Activated CD4-positive, alpha-beta T cell treated with anti-CD3 and anti-CD28 coated beads for 36 hours (primary cell): ENCODE measurements at regions not wholly inside any gene's neighbourhood (a gene's known extent, or its start where the extent isn't known, plus 50 kb on each side); places are given as distances from the start of the nearest gene placed in this dataset.

Experiments used
- ATAC-seq: fragments of 200-7000 bp; cut with Tn5 transposase; one replicate; pipeline ENCODE4 v1.10.0; 2021; ENCODE audit warnings: mild to moderate bottlenecking, moderate library complexity
- CTCF ChIA-PET: fragments of 350-600 bp; sonication (Branson Sonifier 250); formaldehyde crosslinking; loops from one replicate; lab custom pipeline; 2021; ENCODE audit warnings: antibody characterized with exemption; lab: Charles Lee
- POLR2A ChIA-PET: fragments of 350-600 bp; sonication (Branson Sonifier 250); formaldehyde crosslinking; loops from one replicate; lab custom pipeline; 2021; ENCODE audit warnings: antibody characterized with exemption, inconsistent platforms; lab: Charles Lee
- DNase-seq: peaks from one replicate; pipeline ENCODE4 v3.0.0-alpha.2; 2020
- H3K27ac Mint-ChIP-seq: one replicate; pipeline ENCODE4 v1.8.0; 2021; ENCODE audit warnings: mixed read lengths
- H3K27me3 Mint-ChIP-seq: one replicate; pipeline ENCODE4 v1.8.0; 2021; ENCODE audit warnings: mixed read lengths
- H3K36me3 Mint-ChIP-seq: one replicate; pipeline ENCODE4 v1.8.0; 2021; ENCODE audit warnings: low read depth, mixed read lengths
- H3K4me1 Mint-ChIP-seq: one replicate; pipeline ENCODE4 v1.8.0; 2021; ENCODE audit warnings: mixed read lengths
- H3K4me3 Mint-ChIP-seq: one replicate; pipeline ENCODE4 v1.8.0; 2021; ENCODE audit warnings: mild to moderate bottlenecking, moderate library complexity, mixed read lengths
- H3K9me3 Mint-ChIP-seq: one replicate; pipeline ENCODE4 v1.8.0; 2021; ENCODE audit warnings: low read depth, mixed read lengths
- intact Hi-C, 2 experiments: fragments of 100-400 bp; cut with DNase I in 1 of 2; cut with micrococcal nuclease in 1 of 2; formaldehyde crosslinking; loops; one replicate each; pipeline versions ENCODE4 v1.14.2 to v1.15.1; 2022 to 2024; cut with DNase I, micrococcal nuclease

DNA sequence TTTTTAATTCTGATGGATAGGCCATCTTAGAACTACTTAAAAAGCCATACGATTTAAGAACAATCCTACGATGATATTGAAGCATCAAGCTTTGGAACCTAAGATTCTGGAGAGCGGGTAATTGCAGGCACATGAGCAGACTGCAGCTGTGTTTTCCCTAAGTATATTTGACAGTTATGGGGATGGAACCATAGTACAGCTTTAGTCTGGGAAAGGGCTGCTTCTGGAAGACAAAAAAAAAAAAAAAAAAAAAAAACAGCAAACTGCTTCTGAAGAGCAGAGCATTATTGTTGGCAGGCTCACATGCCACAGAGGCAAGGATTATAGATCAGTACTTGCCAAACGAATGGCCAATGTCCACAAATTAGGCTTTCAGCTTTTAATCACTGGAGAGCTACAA is 1618.7 kb downstream of the AMY1C start:
- ATAC-seq = no peak
- intact Hi-C loops = no loop called here

DNA sequence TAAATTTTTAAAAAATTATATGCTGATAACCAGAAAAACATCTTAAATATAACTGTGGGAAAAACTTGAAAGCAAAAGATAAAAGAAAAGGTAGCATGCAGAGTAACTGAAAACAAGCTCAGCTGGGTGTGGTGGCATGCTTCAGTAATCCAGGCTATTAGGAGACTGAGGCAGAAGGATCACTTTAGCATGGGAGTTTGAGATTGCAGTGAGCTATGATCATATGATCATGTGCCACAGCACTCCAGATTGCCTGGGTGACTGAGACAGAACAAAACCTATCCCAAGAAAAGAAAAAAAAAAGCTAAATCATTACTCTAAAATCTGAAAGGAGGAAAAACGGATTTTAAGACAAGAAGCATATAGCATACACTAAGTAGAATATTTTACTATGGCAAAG is 1624.0 kb downstream of the AMY1C start:
- no peak overlapping the region for H3K4me3 Mint-ChIP-seq
- no peaks in the 10 kb centered on the region for H3K27me3 Mint-ChIP-seq
- CTCF ChIA-PET = no interaction called here
- H3K4me1 Mint-ChIP-seq = no peaks in the 10 kb centered on the region
- DNase-seq (no peak), ATAC-seq (no peak)
- H3K9me3 Mint-ChIP-seq = peaks cover 7% of the 10 kb centered on the region
- intact Hi-C loops = no loop called here
- no peaks in the 10 kb centered on the region for H3K36me3 Mint-ChIP-seq
- POLR2A ChIA-PET = no interaction called here
- no peak overlapping the region for H3K27ac Mint-ChIP-seq

More for the DNA sequence above, 1618.7 kb downstream of the AMY1C start:
- H3K27me3 Mint-ChIP-seq = no peaks in the 10 kb centered on the region
- no peaks in the 10 kb centered on the region for H3K36me3 Mint-ChIP-seq
- H3K27ac Mint-ChIP-seq = no peak overlapping the region
- ChIA-PET CTCF (interaction anchor here (1.5 kb wide), 1 partner anchor 11 kb away, joined by 3 read pairs; no protein-coding TSS in a partner anchor), POLR2A (no interaction called here)
- no peak for DNase-seq
- H3K9me3 Mint-ChIP-seq = peaks cover 4% of the 10 kb centered on the region
- H3K4me3 Mint-ChIP-seq = no peak overlapping the region
- no peaks in the 10 kb centered on the region for H3K4me1 Mint-ChIP-seq

DNA sequence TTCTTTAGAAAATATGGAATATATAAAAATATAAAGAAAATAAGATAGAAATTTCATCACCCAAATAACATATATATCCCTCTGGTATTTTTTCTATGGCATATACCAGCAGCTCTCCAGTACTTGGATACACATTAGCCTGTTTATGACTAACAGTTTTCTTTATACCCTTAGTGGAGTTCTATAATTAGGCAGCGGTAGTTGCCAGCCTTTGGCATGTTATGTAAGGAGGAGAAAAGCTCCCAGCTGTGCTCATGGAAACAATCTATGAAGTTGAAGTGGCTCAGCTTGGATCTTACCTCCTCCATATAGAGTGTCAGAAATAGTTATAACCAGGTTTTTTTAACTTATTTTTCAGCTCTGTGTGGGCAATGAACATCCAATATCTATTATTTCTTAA is 1636.8 kb downstream of the AMY1C start:
- no peaks in the 10 kb centered on the region for H3K36me3 Mint-ChIP-seq
- peaks cover 24% of the 10 kb centered on the region for H3K9me3 Mint-ChIP-seq
- intact Hi-C loops = no loop called here
- no peak for ATAC-seq
- no peak overlapping the region for H3K27ac Mint-ChIP-seq
- ChIA-PET POLR2A (no interaction called here), CTCF (no interaction called here)
- no peaks in the 10 kb centered on the region for H3K27me3 Mint-ChIP-seq
- H3K4me3 Mint-ChIP-seq = no peak overlapping the region
- H3K4me1 Mint-ChIP-seq = no peaks in the 10 kb centered on the region
- DNase-seq = no peak

DNA sequence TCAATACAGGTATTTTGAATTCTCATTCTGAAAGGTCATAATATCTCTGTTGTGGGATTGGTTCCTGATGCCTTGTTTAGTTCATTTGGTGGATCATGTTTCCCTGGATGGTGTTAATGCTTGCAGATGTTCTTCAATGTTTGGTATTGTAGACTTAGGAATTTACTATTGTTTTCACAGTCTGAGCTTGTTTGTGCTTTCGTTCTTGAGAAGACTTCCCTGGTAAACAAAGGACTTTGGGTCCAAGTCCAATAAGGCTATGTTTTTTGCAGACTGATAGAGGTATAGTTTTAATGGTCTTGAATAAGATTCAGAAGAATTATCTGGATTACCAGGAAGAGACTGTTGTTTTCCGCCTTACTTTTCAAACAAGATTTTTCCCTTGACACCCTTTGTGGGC is 1646.3 kb downstream of the AMY1C start:
- peaks cover 24% of the 10 kb centered on the region for H3K9me3 Mint-ChIP-seq
- CTCF ChIA-PET = interaction anchor here (0.7 kb wide), 1 partner anchor 1164 kb away, joined by 3 read pairs; no protein-coding TSS in a partner anchor
- no peak overlapping the region for H3K27ac Mint-ChIP-seq
- DNase-seq (no peak), ATAC-seq (no peak)
- no peaks in the 10 kb centered on the region for H3K4me1 Mint-ChIP-seq
- intact Hi-C loops = no loop called here
- no peaks in the 10 kb centered on the region for H3K27me3 Mint-ChIP-seq
- no peak overlapping the region for H3K4me3 Mint-ChIP-seq
- H3K36me3 Mint-ChIP-seq = no peaks in the 10 kb centered on the region
- POLR2A ChIA-PET = no interaction called here

DNA sequence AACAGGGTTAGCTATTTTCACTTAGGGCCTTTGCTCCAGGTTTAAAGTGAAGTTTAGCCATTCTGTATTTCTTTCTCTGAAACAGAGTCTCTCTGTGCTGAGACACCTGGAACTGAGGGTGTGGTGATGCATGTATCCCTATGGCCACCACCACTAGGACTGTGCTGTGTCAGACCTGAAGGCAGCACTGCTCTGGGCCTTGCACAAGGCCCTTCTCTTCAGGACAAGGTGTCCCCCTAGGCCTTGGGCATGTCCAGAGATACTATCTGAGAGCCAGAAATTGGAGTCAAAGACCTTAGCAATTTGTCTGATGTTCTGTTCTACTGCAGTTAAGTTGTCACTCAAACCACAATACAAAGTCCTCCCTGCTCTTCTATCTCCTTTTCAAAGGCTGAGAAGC is 1649.2 kb downstream of the AMY1C start:
- ChIA-PET CTCF (no interaction called here), POLR2A (no interaction called here)
- no peaks in the 10 kb centered on the region for H3K27me3 Mint-ChIP-seq
- no peak overlapping the region for H3K27ac Mint-ChIP-seq
- peaks cover 16% of the 10 kb centered on the region for H3K9me3 Mint-ChIP-seq
- no peak overlapping the region for H3K4me3 Mint-ChIP-seq
- H3K4me1 Mint-ChIP-seq = no peaks in the 10 kb centered on the region
- intact Hi-C loops = no loop called here
- no peak for ATAC-seq
- no peaks in the 10 kb centered on the region for H3K36me3 Mint-ChIP-seq
- DNase-seq = no peak

DNA sequence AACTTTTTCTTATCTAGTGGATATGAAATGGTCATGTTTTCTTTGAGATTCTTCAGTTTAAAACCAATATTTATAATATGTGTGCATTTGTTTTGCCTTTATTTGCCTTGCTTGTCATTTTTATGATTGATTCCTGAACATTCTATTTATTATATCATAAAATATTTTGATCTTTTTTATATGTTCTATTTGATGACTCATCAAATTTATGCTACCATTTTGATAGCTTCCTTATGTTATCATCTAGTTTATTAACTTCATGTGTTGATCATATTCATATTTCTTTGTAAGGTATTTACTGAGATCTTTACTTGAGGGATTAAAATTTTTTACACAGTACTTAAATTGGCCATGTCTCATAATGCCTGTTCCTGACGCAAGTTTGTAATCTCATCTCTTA is 1650.0 kb downstream of the AMY1C start:
- H3K27ac Mint-ChIP-seq = no peak overlapping the region
- H3K4me1 Mint-ChIP-seq = no peaks in the 10 kb centered on the region
- POLR2A ChIA-PET = no interaction called here
- no peak overlapping the region for H3K4me3 Mint-ChIP-seq
- H3K36me3 Mint-ChIP-seq = no peaks in the 10 kb centered on the region
- peaks cover 12% of the 10 kb centered on the region for H3K9me3 Mint-ChIP-seq
- no peaks in the 10 kb centered on the region for H3K27me3 Mint-ChIP-seq
- CTCF ChIA-PET = no interaction called here
- intact Hi-C loops = no loop called here
- DNase-seq (no peak), ATAC-seq (no peak)

DNA sequence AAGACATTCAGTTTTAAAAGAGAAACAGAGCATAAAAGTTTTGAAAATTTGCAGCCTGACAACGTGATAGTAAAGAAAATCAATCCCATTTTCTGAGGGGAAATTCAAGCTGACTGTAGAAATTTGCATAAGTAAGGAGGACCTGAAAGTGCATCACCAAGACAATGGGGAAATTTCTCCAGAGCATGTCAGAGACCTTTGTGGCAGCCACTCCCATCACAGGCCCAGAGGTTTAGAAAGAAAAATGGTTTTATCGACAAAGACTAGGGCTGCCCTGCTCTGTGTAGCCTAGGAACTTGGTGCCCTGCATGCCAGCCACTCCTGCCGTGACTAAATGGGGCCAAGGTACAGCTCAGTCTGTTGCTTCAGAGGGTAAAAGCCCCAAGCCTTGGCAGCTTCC is 1640.2 kb upstream of the PRMT6 start:
- no peak for ATAC-seq
- no peak overlapping the region for H3K4me3 Mint-ChIP-seq
- H3K9me3 Mint-ChIP-seq = peaks cover 18% of the 10 kb centered on the region
- intact Hi-C loops = no loop called here
- H3K27ac Mint-ChIP-seq = no peak overlapping the region
- no peaks in the 10 kb centered on the region for H3K4me1 Mint-ChIP-seq
- DNase-seq = no peak
- no peaks in the 10 kb centered on the region for H3K27me3 Mint-ChIP-seq
- ChIA-PET CTCF (no interaction called here), POLR2A (no interaction called here)
- H3K36me3 Mint-ChIP-seq = no peaks in the 10 kb centered on the region

DNA sequence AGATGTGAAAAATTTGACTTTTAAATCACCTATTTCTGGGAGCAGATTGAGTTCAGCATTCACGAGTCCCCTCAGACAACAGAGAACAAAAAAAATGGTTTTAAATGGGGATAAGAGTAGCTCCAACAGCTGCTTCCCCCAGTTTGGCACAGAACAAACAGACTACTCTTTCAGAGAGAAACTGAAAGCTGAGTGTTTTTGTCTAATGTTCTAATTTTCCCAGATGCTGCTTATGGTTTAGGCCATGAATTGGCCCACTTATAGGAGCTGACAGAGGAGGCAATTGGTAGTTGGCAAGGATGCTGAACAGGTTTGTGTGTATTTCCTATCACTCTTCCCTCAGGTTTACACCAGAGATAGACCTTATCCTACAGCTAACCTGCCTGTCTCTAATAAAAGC is 1637.4 kb upstream of the PRMT6 start:
- no peaks in the 10 kb centered on the region for H3K27me3 Mint-ChIP-seq
- no peaks in the 10 kb centered on the region for H3K36me3 Mint-ChIP-seq
- CTCF ChIA-PET = no interaction called here
- no peak overlapping the region for H3K27ac Mint-ChIP-seq
- no peak overlapping the region for H3K4me3 Mint-ChIP-seq
- peaks cover 13% of the 10 kb centered on the region for H3K9me3 Mint-ChIP-seq
- DNase-seq (no peak), ATAC-seq (no peak)
- POLR2A ChIA-PET = no interaction called here
- intact Hi-C loops = no loop called here
- no peaks in the 10 kb centered on the region for H3K4me1 Mint-ChIP-seq

DNA sequence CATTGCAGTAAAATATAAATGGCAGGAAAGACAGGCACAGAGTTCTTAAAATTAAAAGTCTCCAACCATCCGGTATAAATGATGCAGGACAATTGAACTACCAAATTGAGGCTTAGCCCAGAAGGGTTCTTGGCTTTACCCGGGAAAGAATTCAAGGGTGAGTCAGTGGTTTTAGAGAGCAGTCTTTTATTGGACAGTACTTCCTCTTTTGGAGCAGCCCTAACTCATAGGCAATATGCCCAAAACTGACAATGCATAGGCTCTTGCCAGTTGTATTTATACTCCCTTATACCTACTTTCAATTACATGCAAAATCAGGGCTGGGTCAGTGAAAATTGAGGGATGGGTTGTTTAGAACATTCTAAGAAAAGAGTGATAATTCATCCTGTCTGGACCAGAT is 1628.9 kb upstream of the PRMT6 start:
- ATAC-seq = no peak
- intact Hi-C loops = no loop called here
- ChIA-PET CTCF (no interaction called here), POLR2A (no interaction called here)
- no peak for DNase-seq
- Mint-ChIP-seq H3K4me3 (no peak overlapping the region), H3K27me3 (no peaks in the 10 kb centered on the region), H3K9me3 (no peaks in the 10 kb centered on the region), H3K36me3 (no peaks in the 10 kb centered on the region), H3K4me1 (no peaks in the 10 kb centered on the region), H3K27ac (no peak overlapping the region)

DNA sequence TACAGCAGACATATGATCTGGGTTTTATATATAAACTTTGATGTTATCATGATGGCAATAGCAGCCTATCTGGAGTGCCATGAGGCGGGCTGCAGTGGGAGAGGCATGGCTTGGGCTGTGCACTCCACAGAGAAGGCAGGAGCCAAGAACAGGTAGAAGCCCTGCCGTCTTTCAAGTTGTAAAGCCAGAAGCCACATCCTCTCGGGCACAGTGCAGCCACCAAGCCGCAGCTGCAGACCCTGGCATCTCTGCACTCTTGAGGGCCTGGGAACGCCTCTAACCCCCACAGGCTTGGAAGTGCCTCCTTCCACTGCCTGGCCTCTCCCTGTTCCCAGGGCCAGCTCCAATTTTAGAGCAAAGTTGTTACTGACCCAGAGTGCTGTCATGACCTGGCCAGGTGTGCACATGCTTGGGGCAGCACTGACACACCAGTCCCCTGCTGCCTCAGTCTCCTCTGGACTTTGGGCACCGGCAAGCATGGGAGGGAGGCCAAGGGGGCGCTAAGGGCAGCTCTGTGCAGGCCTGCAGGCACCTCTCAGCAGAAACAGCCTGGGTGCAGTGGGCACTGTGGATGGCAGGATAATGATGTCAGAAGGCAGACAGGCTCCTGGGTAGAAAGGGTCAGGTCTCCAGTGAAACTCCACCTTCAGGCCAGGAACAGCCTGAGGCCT is 1619.8 kb upstream of the PRMT6 start:
- H3K9me3 Mint-ChIP-seq = peaks cover 9% of the 10 kb centered on the region
- DNase-seq (no peak), ATAC-seq (no peak)
- no peaks in the 10 kb centered on the region for H3K36me3 Mint-ChIP-seq
- no peak overlapping the region for H3K4me3 Mint-ChIP-seq
- no peak overlapping the region for H3K27ac Mint-ChIP-seq
- no peaks in the 10 kb centered on the region for H3K27me3 Mint-ChIP-seq
- intact Hi-C loops = no loop called here
- ChIA-PET CTCF (no interaction called here), POLR2A (no interaction called here)
- H3K4me1 Mint-ChIP-seq = no peaks in the 10 kb centered on the region

DNA sequence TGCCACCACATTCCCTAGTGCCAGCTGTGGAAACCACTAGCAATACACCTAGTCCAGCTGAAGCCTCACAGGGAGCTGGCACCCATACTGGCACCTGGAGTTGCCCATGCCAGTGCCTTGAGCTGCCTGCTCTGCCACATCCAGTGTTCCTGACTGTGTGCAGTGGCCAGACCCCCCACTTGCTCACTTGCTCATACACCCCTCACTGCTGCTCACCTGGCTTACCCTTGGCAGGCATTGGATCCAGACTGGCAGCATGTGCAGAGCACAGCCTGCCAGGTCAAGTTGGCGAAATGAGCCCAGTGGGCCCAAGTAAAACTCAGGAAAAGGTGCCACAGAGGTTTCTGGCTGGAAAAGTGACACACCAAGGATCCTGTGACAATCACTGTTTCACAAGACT is 1618.6 kb upstream of the PRMT6 start:
- POLR2A ChIA-PET = no interaction called here
- DNase-seq = no peak
- no peaks in the 10 kb centered on the region for H3K4me1 Mint-ChIP-seq

DNA sequence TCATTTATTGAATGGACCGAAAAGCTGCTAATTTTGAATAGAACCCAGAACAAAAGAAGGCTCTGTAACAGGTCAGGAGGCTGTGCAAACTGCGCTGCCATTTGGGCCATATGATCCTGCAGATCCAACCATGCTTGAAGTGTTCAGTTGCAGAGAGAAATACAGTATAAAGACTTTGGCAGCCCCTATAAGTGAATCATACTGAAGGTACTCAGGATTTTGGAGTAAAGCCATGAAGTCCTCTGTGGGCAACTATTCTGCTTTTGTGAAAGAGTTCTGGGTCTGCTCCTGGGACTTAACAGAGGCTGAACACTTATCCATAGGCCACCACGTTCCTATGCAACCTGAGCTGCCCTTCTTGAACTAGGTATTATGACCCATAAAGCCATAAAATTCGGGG is 1613.6 kb upstream of the PRMT6 start:
- H3K4me1 Mint-ChIP-seq = no peaks in the 10 kb centered on the region
- POLR2A ChIA-PET = no interaction called here
- H3K27ac Mint-ChIP-seq = no peak overlapping the region
- H3K27me3 Mint-ChIP-seq = no peaks in the 10 kb centered on the region
- DNase-seq = no peak
- intact Hi-C loops = no loop called here
- H3K4me3 Mint-ChIP-seq = no peak overlapping the region
- ATAC-seq = no peak
- H3K36me3 Mint-ChIP-seq = no peaks in the 10 kb centered on the region
- H3K9me3 Mint-ChIP-seq = peaks cover 27% of the 10 kb centered on the region
- CTCF ChIA-PET = no interaction called here

More for the DNA sequence above, 1618.6 kb upstream of the PRMT6 start:
- Mint-ChIP-seq H3K27me3 (no peaks in the 10 kb centered on the region), H3K9me3 (peaks cover 9% of the 10 kb centered on the region), H3K27ac (no peak overlapping the region), H3K4me3 (no peak overlapping the region), H3K36me3 (no peaks in the 10 kb centered on the region)
- intact Hi-C loops = no loop called here
- CTCF ChIA-PET = no interaction called here
- ATAC-seq = no peak
